Cardiac muscle cell (in vitro differentiated cells and primary cell): ENCODE measurements at regions not wholly inside any gene's neighbourhood (a gene's known extent, or its start where the extent isn't known, plus 50 kb on each side); places are given as distances from the start of the nearest gene placed in this dataset.

Source experiments
- DNase-seq, 2 donors: peaks; one replicate each; pipeline versions ENCODE4 v3.0.0 to v3.0.0-alpha.2; 2010 to 2017; ENCODE audit warnings: low read depth in 1 of 2, low spot score in 1 of 2
- H3K27ac ChIP-seq: fragments of 200-600 bp; sonication (generic); 2 replicates; pipeline ENCODE4 v1.5.1; 2016
- H3K27me3 ChIP-seq: fragments of 200-600 bp; sonication (generic); 2 replicates; pipeline ENCODE4 v1.6.0; 2016; ENCODE audit warnings: control low read depth
- H3K36me3 ChIP-seq: fragments of 200-600 bp; sonication (generic); 2 replicates; pipeline ENCODE4 v1.5.1; 2016; ENCODE audit warnings: control low read depth
- H3K4me1 ChIP-seq: fragments of 200-600 bp; sonication (generic); 2 replicates; pipeline ENCODE4 v1.8.1; 2017; ENCODE audit warnings: low read depth, mild to moderate bottlenecking, mixed run types
- H3K4me3 ChIP-seq: fragments of 200-600 bp; sonication (generic); 2 replicates; pipeline ENCODE4 v1.5.1; 2016; ENCODE audit warnings: mild to moderate bottlenecking
- H3K9me3 ChIP-seq: fragments of 200-600 bp; sonication (generic); 2 replicates; pipeline ENCODE4 v1.5.1; 2017; ENCODE audit warnings: low read depth, mild to moderate bottlenecking, control low read depth
- CTCF ChIP-seq: IDR thresholded peaks from 2 replicates; pipeline ENCODE4 v1.5.1; 2012; ENCODE audit warnings: low read depth, mild to moderate bottlenecking, low read length

- peaks cover 5% of the 10 kb centered on the region for H3K27me3 ChIP-seq
- no peaks in the 10 kb centered on the region for H3K36me3 ChIP-seq
- no peak for TF ChIP-seq CTCF
- no peaks in the 10 kb centered on the region for H3K9me3 ChIP-seq
- no peak for DNase-seq
- no peaks in the 10 kb centered on the region for H3K4me1 ChIP-seq
- H3K4me3 ChIP-seq, result no peak overlapping the region
- H3K27ac ChIP-seq, result no peak overlapping the region
Observed at GRCh38 chr15:93420477-93420876, 331.5 kb upstream of the RGMA start.

GRCh38 chr15:93420050-93420452, 331.0 kb upstream of the RGMA start:
- no peak overlapping the region for H3K27ac ChIP-seq
- H3K4me1 ChIP-seq, result no peaks in the 10 kb centered on the region
- DNase-seq, result no peak
- TF ChIP-seq CTCF, result no peak
- H3K4me3 ChIP-seq, result no peak overlapping the region
- H3K36me3 ChIP-seq, result no peaks in the 10 kb centered on the region
- H3K27me3 ChIP-seq, result peaks cover 7% of the 10 kb centered on the region
- H3K9me3 ChIP-seq, result no peaks in the 10 kb centered on the region

- H3K4me3 ChIP-seq, result no peak overlapping the region
- H3K27ac ChIP-seq, result no peak overlapping the region
- TF ChIP-seq CTCF, result no peak
- no peaks in the 10 kb centered on the region for H3K9me3 ChIP-seq
- H3K36me3 ChIP-seq, result no peaks in the 10 kb centered on the region
- no peak for DNase-seq
- H3K27me3 ChIP-seq, result peaks cover 7% of the 10 kb centered on the region
- H3K4me1 ChIP-seq, result no peaks in the 10 kb centered on the region
Observed at GRCh38 chr15:93418566-93418965, 329.6 kb upstream of the RGMA start.

- no peaks in the 10 kb centered on the region for H3K4me1 ChIP-seq
- peaks cover 7% of the 10 kb centered on the region for H3K27me3 ChIP-seq
- no peaks in the 10 kb centered on the region for H3K36me3 ChIP-seq
- no peak for TF ChIP-seq CTCF
- H3K4me3 ChIP-seq, result no peak overlapping the region
- DNase-seq, result no peak
- H3K9me3 ChIP-seq, result no peaks in the 10 kb centered on the region
- no peak overlapping the region for H3K27ac ChIP-seq
Observed at GRCh38 chr15:93417631-93418030, 328.6 kb upstream of the RGMA start.

GRCh38 chr15:93417156-93417555, 328.1 kb upstream of the RGMA start:
- H3K27me3 ChIP-seq, result peaks cover 7% of the 10 kb centered on the region
- H3K4me3 ChIP-seq, result no peak overlapping the region
- H3K9me3 ChIP-seq, result no peaks in the 10 kb centered on the region
- no peak overlapping the region for H3K27ac ChIP-seq
- H3K4me1 ChIP-seq, result no peaks in the 10 kb centered on the region
- DNase-seq, result no peak
- TF ChIP-seq CTCF, result no peak
- no peaks in the 10 kb centered on the region for H3K36me3 ChIP-seq

GRCh38 chr15:93415576-93415975, 326.6 kb upstream of the RGMA start:
- H3K27me3 ChIP-seq, result peaks cover 7% of the 10 kb centered on the region
- no peaks in the 10 kb centered on the region for H3K9me3 ChIP-seq
- no peak overlapping the region for H3K27ac ChIP-seq
- no peaks in the 10 kb centered on the region for H3K36me3 ChIP-seq
- no peak overlapping the region for H3K4me3 ChIP-seq
- no peak for TF ChIP-seq CTCF
- no peaks in the 10 kb centered on the region for H3K4me1 ChIP-seq
- DNase-seq, result no peak
